HepG2 (cell line): ENCODE measurements at regions not wholly inside any gene's neighbourhood (a gene's known extent, or its start where the extent isn't known, plus 50 kb on each side); places are given as distances from the start of the nearest gene placed in this dataset.

ENCODE experiments used
- ATAC-seq: fragments of 200-7000 bp; cut with Tn5 transposase; 3 replicates; pipeline ENCODE4 v1.9.1; 2020; ENCODE audit warnings: mild to moderate bottlenecking, moderate library complexity
- BruUV-seq: library from RNA; stranded (reverse); fragments of 400-500 nt; replicated peaks from 2 replicates; lab custom pipeline; 2021; lab: Mats Ljungman, UMichigan
- CTCF ChIA-PET: fragments of 300-600 bp; formaldehyde crosslinking; extraction: SDS; loops from one replicate; lab custom pipeline; 2021; ENCODE audit warnings: low total read pairs, inconsistent platforms, low intra/inter-chr PET ratio; lab: Yijun Ruan, JAX
- POLR2A ChIA-PET: fragments of 350-600 bp; sonication (Branson Sonifier 250); formaldehyde crosslinking; loops from one replicate; lab custom pipeline; 2020; ENCODE audit warnings: antibody characterized with exemption, inconsistent platforms; lab: Yijun Ruan, JAX
- DNase-seq: peaks from one replicate; pipeline ENCODE4 v3.0.0-alpha.2; 2015; ENCODE audit warnings: low spot score
- FAIRE-seq: peaks from 3 replicates; lab custom pipeline; 2011; peaks lifted over from hg19 to GRCh38; lab: Jason Lieb, UNC
- H2AFZ ChIP-seq: one replicate; pipeline ENCODE4 v1.6.1; 2011; ENCODE audit warnings: low read length, inconsistent platforms
- H3K27ac ChIP-seq: fragments of 300-600 bp; 3 replicates; pipeline ENCODE4 v1.8.0; 2011; ENCODE audit warnings: mixed run types, mild to moderate bottlenecking, mixed read lengths, low read length, inconsistent platforms; ENCODE audit not compliant: insufficient read depth; ENCODE audit errors: extremely low read length
- H3K27me3 ChIP-seq, 2 experiments: fragments of 200-600 bp in 1 of 2; 2 replicates in 1 of 2; 3 replicates in 1 of 2; pipeline versions ENCODE4 v1.6.0 to v1.8.0; 2011; ENCODE audit warnings: low read length in 2 of 2, mild to moderate bottlenecking in 2 of 2, moderate library complexity in 2 of 2, inconsistent platforms in 1 of 2; ENCODE audit not compliant: insufficient read depth in 2 of 2, control insufficient read depth in 1 of 2
- H3K36me3 ChIP-seq, 2 experiments: fragments of 200-600 bp in 1 of 2; replicated peaks in 1 of 2; 2 replicates in 1 of 2; 3 replicates in 1 of 2; pipeline versions ENCODE4 v1.5.1 to v1.8.0; 2011; ENCODE audit warnings: low read length in 2 of 2, inconsistent platforms in 1 of 2; ENCODE audit not compliant: insufficient read depth in 2 of 2, control insufficient read depth in 1 of 2
- H3K4me1 ChIP-seq: 2 replicates; pipeline ENCODE4 v1.5.1; 2012; ENCODE audit warnings: low read length, inconsistent platforms; ENCODE audit not compliant: insufficient read depth
- H3K4me2 ChIP-seq: 2 replicates; pipeline ENCODE4 v1.6.0; 2011; ENCODE audit warnings: low read depth, low read length, inconsistent platforms
- H3K4me3 ChIP-seq, 3 experiments: fragments of 200-600 bp in 1 of 3; sonication (generic), shearing (Covaris generic) in 1 of 3; replicated peaks in 1 of 3; 2 replicates each; pipeline ENCODE4 v1.5.1; 2011 to 2016; ENCODE audit warnings: low read length in 3 of 3, inconsistent platforms in 2 of 3, low read depth in 2 of 3, mild to moderate bottlenecking in 2 of 3, control low read depth in 1 of 3, mixed read lengths in 1 of 3; ENCODE audit not compliant: insufficient read depth in 1 of 3
- H3K79me2 ChIP-seq: one replicate; pipeline ENCODE4 v1.6.1; 2011; ENCODE audit warnings: low read length, inconsistent platforms; ENCODE audit not compliant: insufficient read depth
- H3K9ac ChIP-seq: 2 replicates; pipeline ENCODE4 v1.6.0; 2011; ENCODE audit warnings: mild to moderate bottlenecking, low read depth, low read length, inconsistent platforms; ENCODE audit not compliant: insufficient read depth
- H3K9me3 ChIP-seq: 2 replicates; pipeline ENCODE4 v1.5.1; 2012; ENCODE audit warnings: mild to moderate bottlenecking, low read length
- H4K20me1 ChIP-seq: 2 replicates; pipeline ENCODE4 v1.6.0; 2011; ENCODE audit warnings: inconsistent platforms, mild to moderate bottlenecking, low read length, moderate library complexity; ENCODE audit not compliant: insufficient read depth
- AKAP8 ChIP-seq: sonication (generic); formaldehyde crosslinking; IDR thresholded peaks from 2 replicates; pipeline ENCODE4 v1.5.1; 2020; ENCODE audit warnings: mild to moderate bottlenecking, missing genetic modification reagents
- ATM ChIP-seq: fragments of 450-650 bp; IDR thresholded peaks from 2 replicates; pipeline ENCODE4 v1.7.1; 2017; ENCODE audit warnings: mild to moderate bottlenecking, borderline replicate concordance
- JUNB ChIP-seq: sonication (generic); formaldehyde crosslinking; IDR thresholded peaks from 2 replicates; pipeline ENCODE4 v1.8.0; 2022; ENCODE audit warnings: missing genetic modification reagents, mild to moderate bottlenecking, borderline replicate concordance
- RBM39 ChIP-seq: fragments of 200-400 bp; formaldehyde crosslinking; IDR thresholded peaks from one replicate; pipeline ENCODE4 v1.6.1; 2018; ENCODE audit warnings: antibody characterized with exemption, mild to moderate bottlenecking, low read depth, low read length; ENCODE audit not compliant: poor library complexity, severe bottlenecking
- SATB2 ChIP-seq: sonication (generic); formaldehyde crosslinking; IDR thresholded peaks from 2 replicates; pipeline ENCODE4 v1.5.0; 2020; ENCODE audit warnings: missing genetic modification reagents
- YY1 ChIP-seq: IDR thresholded peaks from 2 replicates; pipeline ENCODE4 v1.6.1; 2011; ENCODE audit warnings: low read length, low read depth, moderate library complexity, mild to moderate bottlenecking; ENCODE audit not compliant: insufficient read depth, insufficient replicate concordance
- ZNF543 ChIP-seq: sonication (generic); formaldehyde crosslinking; IDR thresholded peaks from 2 replicates; pipeline ENCODE4 v1.4.0; 2020; ENCODE audit warnings: mild to moderate bottlenecking, missing genetic modification reagents
- ZNF709 ChIP-seq: sonication (generic); formaldehyde crosslinking; IDR thresholded peaks from 2 replicates; pipeline ENCODE4 v1.5.0; 2020; ENCODE audit warnings: mild to moderate bottlenecking, missing genetic modification reagents
- ZNF780A ChIP-seq: sonication (generic); formaldehyde crosslinking; IDR thresholded peaks from 2 replicates; pipeline ENCODE4 v1.8.0; 2022; ENCODE audit warnings: mild to moderate bottlenecking, missing genetic modification reagents, moderate library complexity
- ZNF792 ChIP-seq: IDR thresholded peaks from 2 replicates; pipeline ENCODE4 v1.6.1; 2016
- WGBS: methylation state at CpG from one replicate; pipeline ENCODE4 v1.1.6; 2017; ENCODE audit warnings: low lambda C conversion rate; 5-methylcytosine and 5-hydroxymethylcytosine counted together
- in situ Hi-C: cut with HindIII; loops from 2 replicates; pipeline ENCODE4 v1.10.0; 2017; ENCODE audit warnings: low pct_unique_long_range_greater_than_20kb; ENCODE audit not compliant: extremely low pct_ligation_motif_present
- intact Hi-C: fragments of 100-400 bp; cut with micrococcal nuclease; formaldehyde crosslinking; loops from one replicate; pipeline ENCODE4 v1.10.0; 2022; ENCODE audit not compliant: unreplicated experiment
- TF ChIP-seq, protein P1 (sequence below): sonication (generic); formaldehyde crosslinking; IDR thresholded peaks from 2 replicates; pipeline ENCODE4 v1.8.0; 2022; ENCODE audit warnings: low read depth, missing genetic modification reagents

DNA sequence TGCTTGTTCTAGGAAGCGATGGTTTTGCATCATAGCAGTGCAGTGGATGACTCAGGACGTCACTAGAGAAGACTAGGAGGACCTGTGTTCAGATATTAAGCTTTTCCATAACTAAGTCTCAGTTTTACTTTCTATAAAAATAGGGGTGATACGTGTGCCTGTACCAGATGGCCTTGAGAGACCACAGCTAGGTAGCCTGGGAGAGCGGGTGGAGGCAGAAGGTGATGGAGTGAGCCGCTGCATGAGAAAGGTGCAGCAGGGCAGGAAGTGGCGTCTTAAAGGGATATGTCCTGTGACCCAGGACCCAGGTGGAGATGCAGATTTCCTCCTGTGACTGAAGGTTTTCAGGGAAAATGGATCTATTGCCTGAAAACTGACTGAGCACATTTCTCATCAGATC lies 304.9 kb downstream of the CDC14C start:
- H3K9ac ChIP-seq, result no peak overlapping the region
- no peaks in the 10 kb centered on the region for H3K79me2 ChIP-seq
- H2AFZ ChIP-seq, result no peak overlapping the region
- TF ChIP-seq AKAP8, result no peak
- no peak for TF ChIP-seq ZNF709 (CRISPR knock-in tag)
- TF ChIP-seq SATB2, result no peak
- no peak for TF ChIP-seq ZNF792 (CRISPR knock-in tag)
- TF ChIP-seq ZNF543 (CRISPR knock-in tag), result no peak
- TF ChIP-seq JUNB (CRISPR knock-in tag), result no peak
- no peak for TF ChIP-seq ZNF780A
- no peak for TF ChIP-seq ATM
- no peak for TF ChIP-seq YY1
- TF ChIP-seq, protein P1, sequence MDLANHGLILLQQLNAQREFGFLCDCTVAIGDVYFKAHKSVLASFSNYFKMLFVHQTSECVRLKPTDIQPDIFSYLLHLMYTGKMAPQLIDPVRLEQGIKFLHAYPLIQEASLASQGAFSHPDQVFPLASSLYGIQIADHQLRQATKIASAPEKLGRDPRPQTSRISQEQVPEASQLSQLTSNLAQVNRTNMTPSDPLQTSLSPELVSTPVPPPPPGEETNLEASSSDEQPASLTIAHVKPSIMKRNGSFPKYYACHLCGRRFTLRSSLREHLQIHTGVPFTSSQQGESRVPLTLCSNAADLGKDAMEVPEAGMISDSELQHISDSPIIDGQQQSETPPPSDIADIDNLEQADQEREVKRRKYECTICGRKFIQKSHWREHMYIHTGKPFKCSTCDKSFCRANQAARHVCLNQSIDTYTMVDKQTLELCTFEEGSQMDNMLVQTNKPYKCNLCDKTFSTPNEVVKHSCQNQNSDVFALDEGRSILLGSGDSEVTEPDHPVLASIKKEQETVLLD (CRISPR knock-in tag), result no peak
- TF ChIP-seq RBM39, result no peak
- intact Hi-C loops, result no loop called here
- FAIRE-seq (no peak), DNase-seq (no peak), ATAC-seq (no peak)
- ChIA-PET CTCF (no interaction called here), POLR2A (no interaction called here)
- 23% methylated on average over 6 of the region's 6 CpGs for WGBS
- H3K4me3 ChIP-seq, result no peak overlapping the region
- H3K9me3 ChIP-seq, result no peaks in the 10 kb centered on the region
- H3K27ac ChIP-seq, result no peak overlapping the region
- H3K36me3 ChIP-seq, result no peaks in the 10 kb centered on the region
- H3K4me1 ChIP-seq, result no peaks in the 10 kb centered on the region
- no TSS peak for BruUV-seq
- no peak overlapping the region for H3K4me2 ChIP-seq
- H3K27me3 ChIP-seq, result no peaks in the 10 kb centered on the region
- no peaks in the 10 kb centered on the region for H4K20me1 ChIP-seq
- in situ Hi-C loops, result no loop called here
